ENCODE measurements at regions not wholly inside any gene's neighbourhood (a gene's known extent, or its start where the extent isn't known, plus 50 kb on each side); places are given as distances from the start of the nearest gene placed in this dataset.

DNA sequence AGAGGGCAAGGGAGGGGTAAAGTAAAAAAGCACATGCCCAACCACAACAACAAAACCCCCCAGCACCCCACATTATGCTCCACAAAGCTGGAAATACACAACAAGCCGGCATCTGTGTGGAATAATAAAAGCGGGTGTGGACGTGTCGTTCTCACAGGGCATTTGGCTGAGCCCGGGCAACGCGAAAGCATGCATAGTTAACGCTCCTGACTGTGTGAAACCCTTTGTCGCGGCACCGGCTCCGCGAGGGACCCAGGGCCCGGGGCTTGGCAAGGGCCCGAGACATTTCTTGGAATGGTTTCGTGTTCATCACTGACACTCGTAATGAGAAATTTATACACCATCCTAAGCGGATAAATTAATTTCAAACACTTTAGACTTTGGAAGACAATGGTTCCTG, 165.6 kb downstream of the INHBB start:
- H3K18ac ChIP-seq (ENCODE audit: low read length): no peak overlapping the region
- no peak overlapping the region for H3K4me2 ChIP-seq (ENCODE audit: insufficient read depth, low read length, poor library complexity, severe bottlenecking)
- no peak overlapping the region for H2AK5ac ChIP-seq (ENCODE audit: low read depth, low read length)
- peaks cover 3% of the 10 kb centered on the region for H3K79me1 ChIP-seq (ENCODE audit: low read depth, low read length)
- no peak overlapping the region for H2BK12ac ChIP-seq (ENCODE audit: low read length)
- peaks cover 4 to 13% of the 10 kb centered on the region in 2 donors for H3K4me1 ChIP-seq (ENCODE audit: control insufficient read depth in 2 of 2, insufficient read depth in 1 of 2, low read depth in 1 of 2, low read length in 2 of 2)
- peak overlapping the region; percentile 66 for H2AFZ ChIP-seq (ENCODE audit: low read length)
- H3K27ac ChIP-seq (replicated peaks; ENCODE audit: low read length): no peak overlapping the region
- no peak overlapping the region for H3K4ac ChIP-seq (ENCODE audit: low read length)
- H3K9ac ChIP-seq (ENCODE audit: low read depth, low read length, poor library complexity): no peak overlapping the region
- no peak overlapping the region for H3K4me3 ChIP-seq (ENCODE audit: low read length in 2 of 2)
- H3K9me3 ChIP-seq (replicated peaks in 1 of 2; ENCODE audit: control insufficient read depth in 2 of 2, insufficient read depth in 1 of 2, low read depth in 1 of 2, low read length in 2 of 2): no peaks in the 10 kb centered on the region
- no peak overlapping the region for H4K91ac ChIP-seq (ENCODE audit: low read depth, low read length, poor library complexity)
- H2BK5ac ChIP-seq (ENCODE audit: low read length): no peak overlapping the region
- H2BK15ac ChIP-seq (ENCODE audit: low read length): no peak overlapping the region
- no peaks in the 10 kb centered on the region for H3K36me3 ChIP-seq (replicated peaks in 1 of 2; ENCODE audit: control insufficient read depth in 2 of 2, insufficient read depth in 2 of 2, low read length in 2 of 2)
- H3K27me3 ChIP-seq (ENCODE audit: control insufficient read depth in 3 of 3, insufficient read depth in 3 of 3, low read depth in 1 of 3, low read length in 3 of 3): peaks cover 0 to 20% (median 0%) of the 10 kb centered on the region in 3 experiments
- H2BK120ac ChIP-seq (ENCODE audit: low read depth, low read length): no peak overlapping the region
- DNase-seq (ENCODE audit: low spot score): no peak
- H3K23ac ChIP-seq (ENCODE audit: low read depth, low read length, poor library complexity): no peak overlapping the region
- H3K14ac ChIP-seq (ENCODE audit: low read length): no peak overlapping the region
- WGBS, 2 donors (ENCODE audit: extremely low coverage in 2 of 2, insufficient read length in 2 of 2, insufficient replicate concordance in 1 of 2): no CpG with 5 or more reads among the region's 18 CpGs
- no peak overlapping the region for H4K8ac ChIP-seq (ENCODE audit: low read depth, low read length)

DNA sequence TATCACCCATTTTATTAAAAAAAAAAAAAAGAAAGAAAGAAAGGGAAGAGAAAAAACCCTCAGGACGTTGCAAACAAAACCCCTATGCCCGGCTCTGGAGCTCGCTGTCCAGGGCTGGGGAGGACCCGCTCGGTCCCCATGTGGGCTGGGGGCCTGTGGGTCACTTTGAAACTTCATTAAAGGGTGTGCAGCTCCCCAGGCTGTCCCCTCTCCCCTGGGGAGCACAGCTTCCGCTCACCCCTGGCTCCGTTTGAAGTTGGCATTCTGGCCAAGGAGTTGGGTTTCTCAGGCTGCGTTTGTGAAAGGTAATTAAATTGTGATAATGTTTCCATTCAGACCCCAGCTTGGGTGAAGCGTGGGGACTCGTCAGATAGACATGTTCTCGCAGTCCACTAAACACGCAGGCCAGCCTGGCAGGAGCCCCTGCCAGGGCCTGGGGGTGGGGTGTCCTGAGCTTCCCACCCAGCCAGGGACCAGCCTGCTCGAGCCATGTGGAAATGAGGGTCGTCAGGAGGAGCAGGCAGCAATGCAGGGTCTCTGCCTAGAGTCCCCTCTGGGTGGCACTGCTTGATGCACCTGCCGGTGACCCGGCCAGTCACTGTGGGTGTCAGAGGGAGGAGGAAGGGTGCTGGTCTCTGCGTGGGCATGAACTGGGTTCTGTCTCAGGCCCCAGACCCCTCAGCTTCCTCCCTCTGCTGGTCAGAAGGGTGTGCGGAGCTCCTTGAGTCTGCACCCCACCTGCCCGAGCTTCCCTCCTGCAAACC, 166.2 kb downstream of the INHBB start:
- peak overlapping the region; percentile 63 for H3K14ac ChIP-seq (ENCODE audit: low read length)
- no peak for DNase-seq (ENCODE audit: low spot score)
- peak overlapping the region; percentile 44 for H3K18ac ChIP-seq (ENCODE audit: low read length)
- no peak overlapping the region for H2AFZ ChIP-seq (ENCODE audit: low read length)
- H3K27me3 ChIP-seq (ENCODE audit: control insufficient read depth in 3 of 3, insufficient read depth in 3 of 3, low read depth in 1 of 3, low read length in 3 of 3): peaks cover 0 to 15% (median 0%) of the 10 kb centered on the region in 3 experiments
- WGBS, 2 donors (ENCODE audit: extremely low coverage in 2 of 2, insufficient read length in 2 of 2, insufficient replicate concordance in 1 of 2): no CpG with 5 or more reads among the region's 19 CpGs
- H3K27ac ChIP-seq (replicated peaks; ENCODE audit: low read length): no peak overlapping the region
- H3K4me1 ChIP-seq (ENCODE audit: control insufficient read depth in 2 of 2, insufficient read depth in 1 of 2, low read depth in 1 of 2, low read length in 2 of 2): peaks cover 4 to 13% of the 10 kb centered on the region in 2 donors
- no peaks in the 10 kb centered on the region for H3K36me3 ChIP-seq (replicated peaks in 1 of 2; ENCODE audit: control insufficient read depth in 2 of 2, insufficient read depth in 2 of 2, low read length in 2 of 2)
- H3K4me2 ChIP-seq (ENCODE audit: insufficient read depth, low read length, poor library complexity, severe bottlenecking): no peak overlapping the region
- H3K79me1 ChIP-seq (ENCODE audit: low read depth, low read length): peaks cover 3% of the 10 kb centered on the region
- no peak overlapping the region for H3K9ac ChIP-seq (ENCODE audit: low read depth, low read length, poor library complexity)
- no peak overlapping the region for H3K4me3 ChIP-seq (ENCODE audit: low read length in 2 of 2)
- no peak overlapping the region for H4K91ac ChIP-seq (ENCODE audit: low read depth, low read length, poor library complexity)
- peak overlapping the region; percentile 46 for H2BK5ac ChIP-seq (ENCODE audit: low read length)
- H2BK120ac ChIP-seq (ENCODE audit: low read depth, low read length): peak overlapping the region; percentile 61
- H3K23ac ChIP-seq (ENCODE audit: low read depth, low read length, poor library complexity): peak overlapping the region; percentile 58
- H2AK5ac ChIP-seq (ENCODE audit: low read depth, low read length): peak overlapping the region; percentile 53
- peak overlapping the region; percentile 83 for H2BK15ac ChIP-seq (ENCODE audit: low read length)
- no peaks in the 10 kb centered on the region for H3K9me3 ChIP-seq (replicated peaks in 1 of 2; ENCODE audit: control insufficient read depth in 2 of 2, insufficient read depth in 1 of 2, low read depth in 1 of 2, low read length in 2 of 2)
- H2BK12ac ChIP-seq (ENCODE audit: low read length): no peak overlapping the region
- H3K4ac ChIP-seq (ENCODE audit: low read length): peak overlapping the region; percentile 29
- H4K8ac ChIP-seq (ENCODE audit: low read depth, low read length): no peak overlapping the region

DNA sequence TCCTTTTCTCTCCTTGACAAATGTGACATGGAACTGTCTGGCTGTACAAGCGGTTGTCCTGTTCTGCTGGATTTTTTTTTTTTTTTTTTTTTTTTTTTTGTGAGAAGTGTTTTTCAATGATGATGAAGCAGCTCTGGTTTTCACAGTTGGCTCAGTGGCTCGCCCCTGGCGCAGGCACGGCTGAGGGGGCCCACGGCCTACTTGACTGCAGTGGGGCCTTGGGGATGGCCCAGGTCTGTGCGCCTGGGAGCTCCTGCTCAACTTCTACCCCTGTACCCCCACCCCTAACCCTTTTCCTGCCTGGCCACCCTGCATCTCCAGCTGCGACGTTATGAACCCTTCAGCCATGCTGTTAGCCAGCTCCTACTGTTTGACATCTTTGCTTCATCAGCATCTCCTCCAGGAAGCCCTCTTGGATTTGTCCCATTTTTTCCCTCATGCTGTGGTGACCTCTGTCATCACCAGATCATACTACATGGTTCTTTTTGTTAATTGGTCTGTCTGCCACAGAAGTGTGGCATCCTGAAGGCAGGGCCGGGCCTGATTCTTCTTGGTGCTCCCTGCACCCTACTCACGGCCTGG, 167.9 kb downstream of the INHBB start:
- H3K23ac ChIP-seq (ENCODE audit: low read depth, low read length, poor library complexity): no peak overlapping the region
- no peaks in the 10 kb centered on the region for H3K36me3 ChIP-seq (replicated peaks in 1 of 2; ENCODE audit: control insufficient read depth in 2 of 2, insufficient read depth in 2 of 2, low read length in 2 of 2)
- no peak overlapping the region for H4K91ac ChIP-seq (ENCODE audit: low read depth, low read length, poor library complexity)
- no peak overlapping the region for H3K9ac ChIP-seq (ENCODE audit: low read depth, low read length, poor library complexity)
- H3K4ac ChIP-seq (ENCODE audit: low read length): no peak overlapping the region
- peaks cover 4 to 13% of the 10 kb centered on the region in 2 donors for H3K4me1 ChIP-seq (ENCODE audit: control insufficient read depth in 2 of 2, insufficient read depth in 1 of 2, low read depth in 1 of 2, low read length in 2 of 2)
- DNase-seq (ENCODE audit: low spot score): no peak
- H2AFZ ChIP-seq (ENCODE audit: low read length): no peak overlapping the region
- peaks cover 3% of the 10 kb centered on the region for H3K79me1 ChIP-seq (ENCODE audit: low read depth, low read length)
- no peak overlapping the region for H2BK12ac ChIP-seq (ENCODE audit: low read length)
- no peak overlapping the region for H2BK5ac ChIP-seq (ENCODE audit: low read length)
- H3K18ac ChIP-seq (ENCODE audit: low read length): peak overlapping the region; percentile 22
- H2AK5ac ChIP-seq (ENCODE audit: low read depth, low read length): no peak overlapping the region
- H3K27ac ChIP-seq (replicated peaks; ENCODE audit: low read length): no peak overlapping the region
- no peak overlapping the region for H3K4me2 ChIP-seq (ENCODE audit: insufficient read depth, low read length, poor library complexity, severe bottlenecking)
- H4K8ac ChIP-seq (ENCODE audit: low read depth, low read length): no peak overlapping the region
- no peak overlapping the region for H3K4me3 ChIP-seq (ENCODE audit: low read length in 2 of 2)
- no peak overlapping the region for H2BK120ac ChIP-seq (ENCODE audit: low read depth, low read length)
- H3K9me3 ChIP-seq (replicated peaks in 1 of 2; ENCODE audit: control insufficient read depth in 2 of 2, insufficient read depth in 1 of 2, low read depth in 1 of 2, low read length in 2 of 2): no peaks in the 10 kb centered on the region
- H3K14ac ChIP-seq (ENCODE audit: low read length): peak overlapping the region; percentile 75
- no CpG with 5 or more reads among the region's 10 CpGs for WGBS, 2 donors (ENCODE audit: extremely low coverage in 2 of 2, insufficient read length in 2 of 2, insufficient replicate concordance in 1 of 2)
- peaks cover 0 to 12% (median 0%) of the 10 kb centered on the region in 3 experiments for H3K27me3 ChIP-seq (ENCODE audit: control insufficient read depth in 3 of 3, insufficient read depth in 3 of 3, low read depth in 1 of 3, low read length in 3 of 3)
- peak overlapping the region; percentile 21 for H2BK15ac ChIP-seq (ENCODE audit: low read length)

DNA sequence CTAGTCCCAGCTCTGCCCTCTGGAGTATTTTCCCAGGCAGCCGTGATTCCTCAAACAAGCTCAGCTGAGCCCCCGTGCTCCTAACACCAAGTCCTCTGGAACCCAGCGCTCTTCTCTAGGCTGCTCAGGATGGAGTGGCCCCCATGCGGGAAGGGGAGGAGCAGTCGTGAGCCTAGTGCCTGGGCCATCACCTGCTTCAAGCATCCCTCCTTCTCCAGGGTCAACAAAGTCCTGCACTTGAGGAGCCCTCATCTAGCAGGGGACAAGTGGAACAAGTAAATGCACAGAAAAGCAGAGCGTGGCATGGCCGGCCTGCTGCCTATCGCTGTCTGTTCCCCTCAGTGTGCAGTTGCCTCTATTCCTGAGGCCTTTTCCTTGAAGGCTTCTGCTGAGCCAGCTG, 168.6 kb downstream of the INHBB start:
- Histone ChIP-seq H3K36me3 (replicated peaks in 1 of 2; ENCODE audit: control insufficient read depth in 2 of 2, insufficient read depth in 2 of 2, low read length in 2 of 2) (no peaks in the 10 kb centered on the region), H4K91ac (ENCODE audit: low read depth, low read length, poor library complexity) (peak overlapping the region; percentile 35), H3K18ac (ENCODE audit: low read length) (peak overlapping the region; percentile 58), H4K8ac (ENCODE audit: low read depth, low read length) (no peak overlapping the region), H3K4me3 (ENCODE audit: low read length in 2 of 2) (no peak overlapping the region), H3K4me2 (ENCODE audit: insufficient read depth, low read length, poor library complexity, severe bottlenecking) (no peak overlapping the region), H2BK15ac (ENCODE audit: low read length) (peak overlapping the region; percentile 21), H2BK120ac (ENCODE audit: low read depth, low read length) (peak overlapping the region; percentile 24), H3K23ac (ENCODE audit: low read depth, low read length, poor library complexity) (no peak overlapping the region), H3K79me1 (ENCODE audit: low read depth, low read length) (peaks cover 3% of the 10 kb centered on the region), H3K27ac (replicated peaks; ENCODE audit: low read length) (no peak overlapping the region), H2AK5ac (ENCODE audit: low read depth, low read length) (peak overlapping the region; percentile 70), H3K4me1 (ENCODE audit: control insufficient read depth in 2 of 2, insufficient read depth in 1 of 2, low read depth in 1 of 2, low read length in 2 of 2) (peaks cover 4 to 13% of the 10 kb centered on the region in 2 donors), H2BK5ac (ENCODE audit: low read length) (no peak overlapping the region), H3K9me3 (replicated peaks in 1 of 2; ENCODE audit: control insufficient read depth in 2 of 2, insufficient read depth in 1 of 2, low read depth in 1 of 2, low read length in 2 of 2) (no peaks in the 10 kb centered on the region), H2BK12ac (ENCODE audit: low read length) (no peak overlapping the region), H2AFZ (ENCODE audit: low read length) (no peak overlapping the region), H3K14ac (ENCODE audit: low read length) (no peak overlapping the region), H3K27me3 (ENCODE audit: control insufficient read depth in 3 of 3, insufficient read depth in 3 of 3, low read depth in 1 of 3, low read length in 3 of 3) (peaks cover 0 to 9% (median 0%) of the 10 kb centered on the region in 3 experiments), H3K4ac (ENCODE audit: low read length) (no peak overlapping the region), H3K9ac (ENCODE audit: low read depth, low read length, poor library complexity) (no peak overlapping the region)
- no CpG with 5 or more reads among the region's 8 CpGs for WGBS, 2 donors (ENCODE audit: extremely low coverage in 2 of 2, insufficient read length in 2 of 2, insufficient replicate concordance in 1 of 2)
- no peak for DNase-seq (ENCODE audit: low spot score)

All from neuronal stem cell (in vitro differentiated cells).